OCI-M1 (cell line): ENCODE measurements at regions not wholly inside any gene's neighbourhood (a gene's known extent, or its start where the extent isn't known, plus 50 kb on each side); places are given as distances from the start of the nearest gene placed in this dataset.
"Not testable (repeated sequence)": the region's sequence is repeated elsewhere in the genome, so short reads cannot be mapped to it uniquely, and the experiment has no call there.

Source experiments
- DNase-seq: peaks from one replicate; lab custom pipeline; 2025; lab: John Stamatoyannopoulos, UW

GRCh38 chr12:67759829-67760228 lies 111.3 kb downstream of the DYRK2 start:
- DNase-seq: no peak

- DNase-seq: no peak
These were observed 112.2 kb downstream of the DYRK2 start for GRCh38 chr12:67760586-67761275.

- no peak for DNase-seq
These were observed 113.0 kb downstream of the DYRK2 start for GRCh38 chr12:67761566-67761965.

- DNase-seq: no peak
These were observed 115.5 kb downstream of the DYRK2 start for GRCh38 chr12:67764055-67764454.

- no peak for DNase-seq
These were observed 116.5 kb downstream of the DYRK2 start for GRCh38 chr12:67764946-67765619.

- DNase-seq: no peak
These were observed 117.5 kb downstream of the DYRK2 start for GRCh38 chr12:67765776-67766766.

GRCh38 chr12:67772267-67773169 lies 124.0 kb downstream of the DYRK2 start:
- no peak for DNase-seq

GRCh38 chr12:67773896-67774295 lies 125.4 kb downstream of the DYRK2 start:
- DNase-seq: no peak

- no peak for DNase-seq
These were observed 126.5 kb downstream of the DYRK2 start for GRCh38 chr12:67774983-67775587.

- no peak for DNase-seq
These were observed 132.1 kb downstream of the DYRK2 start for GRCh38 chr12:67780580-67781084.

GRCh38 chr12:67782573-67782972 lies 134.0 kb downstream of the DYRK2 start:
- no peak for DNase-seq

GRCh38 chr12:67783393-67783792 lies 134.8 kb downstream of the DYRK2 start:
- DNase-seq: no peak

- peak; percentile 24 for DNase-seq
These were observed 136.3 kb downstream of the DYRK2 start for GRCh38 chr12:67784831-67785230.

- DNase-seq: no peak
These were observed 137.5 kb downstream of the DYRK2 start for GRCh38 chr12:67786086-67786485.

- no peak for DNase-seq
These were observed 139.6 kb downstream of the DYRK2 start for GRCh38 chr12:67788118-67788517.

- DNase-seq: no peak
These were observed 140.7 kb downstream of the DYRK2 start for GRCh38 chr12:67789266-67789665.

GRCh38 chr12:67790660-67791059 lies 142.1 kb downstream of the DYRK2 start:
- no peak for DNase-seq

GRCh38 chr12:67791362-67791761 lies 142.8 kb downstream of the DYRK2 start:
- DNase-seq: not testable (repeated sequence)

- DNase-seq: no peak
These were observed 143.6 kb downstream of the DYRK2 start for GRCh38 chr12:67792185-67792584.

GRCh38 chr12:67794161-67794560 lies 145.6 kb downstream of the DYRK2 start:
- no peak for DNase-seq

- no peak for DNase-seq
These were observed 146.7 kb downstream of the DYRK2 start for GRCh38 chr12:67795236-67795635.
